ENCODE measurements at regions not wholly inside any gene's neighbourhood (a gene's known extent, or its start where the extent isn't known, plus 50 kb on each side); places are given as distances from the start of the nearest gene placed in this dataset.

- no peaks in the 10 kb centered on the region for H3K27me3 ChIP-seq
- H3K4me3 ChIP-seq (ENCODE audit: low read depth, low read length), result no peak overlapping the region
- no peak for TF ChIP-seq CTCF (IDR thresholded peaks at IDR 0.05; ENCODE audit: low read depth, low read length)
- H3K9me3 ChIP-seq, result no peaks in the 10 kb centered on the region
- H3K36me3 ChIP-seq, result no peaks in the 10 kb centered on the region
- H3K4me1 ChIP-seq, result no peaks in the 10 kb centered on the region
- no peak for DNase-seq
Observed at GRCh38 chr4:66636349-66636748, 909.0 kb downstream of the CENPC start.

GRCh38 chr4:66633477-66633876 is 911.8 kb downstream of the CENPC start:
- H3K4me3 ChIP-seq (ENCODE audit: low read depth, low read length), result no peak overlapping the region
- H3K4me1 ChIP-seq, result no peaks in the 10 kb centered on the region
- H3K9me3 ChIP-seq, result no peaks in the 10 kb centered on the region
- H3K36me3 ChIP-seq, result no peaks in the 10 kb centered on the region
- no peak for DNase-seq
- H3K27me3 ChIP-seq, result no peaks in the 10 kb centered on the region
- TF ChIP-seq CTCF (IDR thresholded peaks at IDR 0.05; ENCODE audit: low read depth, low read length), result no peak

- DNase-seq, result no peak
- no peak for TF ChIP-seq CTCF (IDR thresholded peaks at IDR 0.05; ENCODE audit: low read depth, low read length)
- no peaks in the 10 kb centered on the region for H3K27me3 ChIP-seq
- no peaks in the 10 kb centered on the region for H3K36me3 ChIP-seq
- H3K4me3 ChIP-seq (ENCODE audit: low read depth, low read length), result no peak overlapping the region
- H3K4me1 ChIP-seq, result no peaks in the 10 kb centered on the region
- H3K9me3 ChIP-seq, result no peaks in the 10 kb centered on the region
Observed at GRCh38 chr4:66629927-66630326, 915.4 kb downstream of the CENPC start.

GRCh38 chr4:66628146-66628545 is 917.2 kb downstream of the CENPC start:
- H3K27me3 ChIP-seq, result no peaks in the 10 kb centered on the region
- no peaks in the 10 kb centered on the region; the same call in 1 of the 2 replicates for H3K9me3 ChIP-seq
- no peaks in the 10 kb centered on the region for H3K36me3 ChIP-seq
- no peak for TF ChIP-seq CTCF (IDR thresholded peaks at IDR 0.05; ENCODE audit: low read depth, low read length)
- H3K4me3 ChIP-seq (ENCODE audit: low read depth, low read length), result no peak overlapping the region
- no peak for DNase-seq
- H3K4me1 ChIP-seq, result no peaks in the 10 kb centered on the region

GRCh38 chr4:66625480-66625879 is 919.8 kb downstream of the CENPC start:
- no peak for DNase-seq

GRCh38 chr4:66613591-66613990 is 931.7 kb downstream of the CENPC start:
- no peaks in the 10 kb centered on the region for H3K9me3 ChIP-seq
- no peak overlapping the region for H3K4me3 ChIP-seq (ENCODE audit: low read depth, low read length)
- no peaks in the 10 kb centered on the region for H3K4me1 ChIP-seq
- H3K36me3 ChIP-seq, result no peaks in the 10 kb centered on the region
- TF ChIP-seq CTCF (IDR thresholded peaks at IDR 0.05; ENCODE audit: low read depth, low read length), result no peak
- no peaks in the 10 kb centered on the region for H3K27me3 ChIP-seq
- no peak for DNase-seq

More at GRCh38 chr4:66625480-66625879, 919.8 kb downstream of the CENPC start:
- no peak overlapping the region for H3K4me3 ChIP-seq (ENCODE audit: low read depth, low read length)
- H3K27me3 ChIP-seq, result no peaks in the 10 kb centered on the region
- no peak for TF ChIP-seq CTCF (IDR thresholded peaks at IDR 0.05; ENCODE audit: low read depth, low read length)
- H3K9me3 ChIP-seq, result no peaks in the 10 kb centered on the region; the same call in 1 of the 2 replicates
- H3K4me1 ChIP-seq, result no peaks in the 10 kb centered on the region
- no peaks in the 10 kb centered on the region for H3K36me3 ChIP-seq

All from BE2C (cell line).